NOMO-1 treated with dmso at 0.1 percent for 144 hours (cell line): ENCODE measurements at regions not wholly inside any gene's neighbourhood (a gene's known extent, or its start where the extent isn't known, plus 50 kb on each side); places are given as distances from the start of the nearest gene placed in this dataset.

ENCODE experiments used
- DNase-seq: peaks from one replicate; lab custom pipeline; 2025; ENCODE audit not compliant: unreplicated experiment; lab: John Stamatoyannopoulos, UW

DNA sequence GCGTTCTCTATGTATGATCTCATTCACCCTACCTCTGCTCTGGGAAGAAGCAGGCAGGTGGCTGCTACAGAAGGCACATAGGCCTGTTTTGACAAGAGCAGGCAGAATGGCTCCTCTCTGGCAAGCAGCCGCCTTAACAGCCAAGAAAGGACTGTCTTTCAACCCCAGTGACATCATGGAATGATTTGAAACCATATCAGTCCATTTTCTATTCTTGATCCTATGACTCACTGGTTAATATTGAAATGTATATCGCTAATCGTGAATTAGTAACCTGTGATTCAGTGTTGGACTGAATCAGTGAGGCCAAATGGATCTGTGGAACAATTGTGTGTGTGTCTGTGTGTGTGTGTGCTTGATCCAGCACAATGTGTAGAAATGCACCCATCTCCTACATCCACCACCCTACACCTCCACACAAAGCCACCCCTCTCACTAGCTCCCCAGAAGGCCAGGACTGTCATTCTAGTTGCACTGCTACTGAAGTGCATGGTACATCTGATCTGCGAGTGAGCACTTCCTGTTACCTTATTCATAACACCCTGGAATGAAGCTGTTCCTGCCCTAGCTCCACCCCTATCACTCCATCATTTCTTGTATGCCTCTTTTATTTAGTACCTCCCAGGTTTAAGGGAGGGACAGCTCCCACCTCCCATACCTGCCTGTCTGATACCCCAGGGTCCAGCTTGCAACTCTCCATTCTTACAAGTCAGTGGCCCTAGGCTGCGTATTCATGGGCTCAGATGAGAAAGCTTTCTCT, 460.0 kb downstream of the FOXO1 start:
- DNase-seq = no peak

DNA sequence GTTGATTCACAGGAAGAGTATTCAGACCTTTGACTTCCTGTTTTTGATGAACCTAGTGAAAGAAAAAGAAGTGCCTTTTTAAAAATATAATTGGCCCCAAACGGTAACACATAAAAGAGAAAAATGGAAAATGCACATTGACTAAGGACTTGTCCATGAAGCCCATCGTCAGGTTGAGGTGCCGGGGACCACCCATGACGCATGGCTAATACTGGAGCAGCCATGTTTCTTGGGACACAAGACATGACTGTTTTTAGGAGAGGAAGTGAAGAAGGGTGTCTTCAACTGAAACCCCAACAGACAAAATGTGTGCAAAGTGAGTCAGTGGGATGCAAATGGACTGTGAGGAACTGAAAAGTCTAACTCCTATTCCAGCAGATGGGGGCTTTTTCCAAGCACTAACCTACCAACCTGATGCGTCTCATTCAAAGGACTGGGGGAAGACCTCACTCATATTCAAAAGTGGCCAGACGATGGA, 459.4 kb downstream of the FOXO1 start:
- DNase-seq = no peak

- no peak for DNase-seq
Observed at GRCh38 chr13:40208517-40208916, 457.9 kb downstream of the FOXO1 start.

DNA sequence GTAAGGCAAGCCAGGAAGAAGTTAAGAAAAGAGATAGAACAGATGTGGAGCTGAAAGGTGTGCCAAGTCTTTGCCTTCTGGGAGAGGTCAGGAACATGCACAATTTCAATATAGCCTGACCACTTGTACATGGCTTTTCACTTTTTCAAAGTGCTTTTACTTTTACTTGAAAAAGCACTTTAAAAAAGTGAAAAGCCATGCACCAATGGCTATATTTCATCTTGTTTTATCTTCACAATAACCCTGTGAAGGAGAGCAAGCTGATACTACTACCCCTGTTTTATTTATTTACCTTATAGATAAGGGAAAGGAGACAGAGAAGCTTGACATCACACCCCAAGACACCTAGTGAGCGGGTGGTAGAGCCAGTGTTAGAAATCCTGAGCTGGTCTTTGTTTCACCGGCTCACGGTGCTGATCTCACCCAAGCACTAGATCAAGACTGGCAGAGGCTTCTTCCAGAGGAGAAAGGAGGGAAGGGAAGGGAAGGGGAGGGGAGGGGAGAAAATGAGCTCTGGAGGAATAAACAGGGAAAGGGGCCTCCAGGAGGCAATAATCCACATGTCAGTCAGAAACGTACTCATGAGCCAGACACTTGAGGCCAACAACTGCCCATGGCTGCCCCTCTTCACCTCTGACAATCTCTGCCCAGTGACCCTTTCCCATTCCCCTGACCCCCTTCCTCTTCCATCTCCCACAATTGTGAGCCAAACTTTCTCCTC, 455.4 kb downstream of the FOXO1 start:
- DNase-seq = no peak

- DNase-seq = no peak
Observed at GRCh38 chr13:40211586-40211968, 454.9 kb downstream of the FOXO1 start.

GRCh38 chr13:40213779-40214178, 452.7 kb downstream of the FOXO1 start:
- no peak for DNase-seq

DNA sequence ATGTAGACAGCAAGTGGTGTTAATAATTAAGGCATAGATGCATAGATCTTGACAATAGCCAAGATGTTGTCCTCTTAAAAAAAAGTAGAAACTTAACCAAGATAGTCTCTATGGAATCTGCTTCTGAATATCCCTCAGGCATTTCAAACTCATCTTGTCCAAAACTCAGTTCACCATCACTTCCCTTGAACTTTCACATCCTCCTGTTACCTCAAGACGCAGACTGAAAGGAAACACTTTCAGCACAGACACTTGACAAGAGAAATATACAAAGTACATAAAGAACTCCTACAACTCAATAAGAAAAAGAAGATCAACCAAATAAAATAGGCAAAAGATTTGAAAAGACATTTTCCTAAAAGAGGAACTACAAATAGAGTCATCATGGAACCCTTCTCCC, 451.1 kb downstream of the FOXO1 start:
- no peak for DNase-seq

DNA sequence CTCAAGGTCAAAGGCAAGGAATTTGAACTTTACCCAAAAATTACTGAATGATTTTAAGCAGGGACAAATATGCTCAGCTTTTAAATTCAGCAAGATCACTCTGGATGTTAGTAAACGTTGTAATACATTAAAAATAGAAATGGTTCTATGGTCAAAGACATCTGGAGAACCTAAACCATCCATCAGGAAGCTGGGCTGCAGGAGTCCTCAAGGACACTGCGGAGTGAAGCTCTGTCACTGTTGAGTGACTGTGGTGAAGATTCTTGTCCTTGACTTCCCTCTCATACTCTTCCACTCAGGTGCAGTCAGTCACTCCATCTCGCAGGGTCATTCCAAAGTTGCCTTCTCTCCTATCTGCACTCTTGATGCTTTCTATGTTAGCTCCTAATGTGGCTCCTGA, 450.7 kb downstream of the FOXO1 start:
- DNase-seq = no peak

- DNase-seq = no peak
Observed at GRCh38 chr13:40217675-40218074, 448.8 kb downstream of the FOXO1 start.

GRCh38 chr13:40220299-40220935, 446.0 kb downstream of the FOXO1 start:
- no peak for DNase-seq

GRCh38 chr13:40221131-40221459, 445.3 kb downstream of the FOXO1 start:
- no peak for DNase-seq

DNA sequence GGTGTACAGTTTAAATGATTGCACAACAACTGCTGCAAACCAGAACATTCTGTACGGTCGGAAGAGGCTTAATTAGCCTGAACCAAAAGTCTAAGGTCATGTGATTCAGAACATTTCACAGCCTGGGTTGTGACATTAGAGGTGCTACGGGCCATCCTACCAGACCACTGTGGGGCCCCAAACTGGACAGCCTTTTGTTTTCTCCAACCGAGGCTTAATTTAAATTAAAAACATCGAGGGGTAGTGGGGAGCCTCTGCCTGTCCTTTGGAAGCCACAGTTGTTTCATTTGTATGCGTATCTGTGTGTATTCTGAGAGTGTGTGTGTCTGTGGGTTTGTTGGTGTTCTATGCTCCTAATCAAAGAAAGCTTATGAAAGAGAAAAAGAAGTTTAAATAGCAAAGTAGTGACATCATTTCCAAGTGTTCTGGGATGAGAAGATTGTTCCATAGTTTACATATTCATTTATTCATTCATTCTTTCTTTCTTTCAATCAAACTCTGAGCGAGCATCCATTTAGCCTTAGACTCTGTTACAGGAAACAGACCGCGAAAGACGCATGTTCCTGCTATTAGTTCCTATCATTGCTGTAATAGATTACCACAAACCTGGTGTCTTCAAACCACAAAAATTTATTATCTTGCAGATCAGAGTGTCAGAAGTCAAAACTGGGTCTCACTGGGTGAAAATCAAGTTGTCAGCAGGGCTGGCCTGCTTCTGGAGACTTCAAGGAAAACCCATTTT, 444.8 kb downstream of the FOXO1 start:
- peak; percentile 40 for DNase-seq

DNA sequence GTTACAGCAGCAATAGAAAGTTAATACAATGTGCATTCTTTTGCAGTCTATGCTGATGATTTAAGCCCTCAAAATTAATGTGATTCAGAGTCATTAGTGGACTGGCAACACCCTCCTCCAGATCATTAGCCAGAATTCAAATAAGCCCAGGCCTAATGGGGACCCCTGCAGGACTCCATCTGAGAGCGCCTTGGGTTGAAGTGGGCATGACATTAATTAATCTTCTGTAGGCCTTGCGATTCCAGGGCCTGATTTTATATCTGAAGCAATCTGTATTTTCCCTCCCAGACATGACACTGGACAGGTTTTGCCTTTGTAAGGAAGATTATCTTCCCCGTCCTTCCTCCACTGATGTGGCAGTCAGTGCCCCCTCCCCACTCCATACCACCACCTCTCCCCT, 442.9 kb downstream of the FOXO1 start:
- no peak for DNase-seq

DNA sequence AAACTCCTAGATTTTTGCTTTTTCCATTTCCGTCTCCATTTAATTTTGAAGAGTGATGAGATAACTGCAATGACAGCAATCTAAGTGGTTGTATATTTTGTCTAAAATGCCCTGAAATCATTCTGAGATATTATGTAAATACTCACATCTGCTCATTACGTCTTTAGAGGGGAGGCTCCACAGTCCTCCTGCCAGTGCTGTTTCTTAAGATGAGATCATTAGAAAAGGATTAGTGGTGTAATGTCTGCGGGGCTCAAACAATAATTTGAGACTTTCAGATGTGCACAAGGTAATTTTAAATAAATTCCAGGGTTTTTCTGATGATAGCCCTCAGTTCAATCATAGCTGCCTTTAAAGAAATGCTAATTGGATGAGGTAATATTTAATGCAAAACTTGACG, 437.9 kb downstream of the FOXO1 start:
- no peak for DNase-seq

- DNase-seq = no peak
Observed at GRCh38 chr13:40228990-40229389, 437.5 kb downstream of the FOXO1 start.

DNA sequence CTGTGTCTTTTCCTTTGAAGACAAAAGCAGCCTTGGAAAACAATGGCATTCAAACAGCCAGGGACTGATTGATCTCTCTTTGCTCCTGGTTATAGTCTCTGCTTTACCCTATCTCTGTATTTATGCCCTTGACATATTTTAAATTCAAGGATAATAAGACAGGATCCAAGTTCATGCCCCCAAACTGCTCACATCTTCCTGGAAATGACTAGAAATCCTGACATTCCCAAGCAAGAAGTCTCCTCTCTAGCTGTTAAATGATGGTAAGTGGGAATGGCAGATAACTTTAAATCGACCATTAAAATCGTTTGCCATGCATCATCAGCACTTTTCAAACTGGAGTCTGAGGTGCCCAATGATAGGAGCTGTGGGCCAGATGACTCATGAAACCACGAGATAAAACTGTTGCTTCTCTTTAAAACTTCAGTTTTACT, 435.6 kb downstream of the FOXO1 start:
- no peak for DNase-seq

DNA sequence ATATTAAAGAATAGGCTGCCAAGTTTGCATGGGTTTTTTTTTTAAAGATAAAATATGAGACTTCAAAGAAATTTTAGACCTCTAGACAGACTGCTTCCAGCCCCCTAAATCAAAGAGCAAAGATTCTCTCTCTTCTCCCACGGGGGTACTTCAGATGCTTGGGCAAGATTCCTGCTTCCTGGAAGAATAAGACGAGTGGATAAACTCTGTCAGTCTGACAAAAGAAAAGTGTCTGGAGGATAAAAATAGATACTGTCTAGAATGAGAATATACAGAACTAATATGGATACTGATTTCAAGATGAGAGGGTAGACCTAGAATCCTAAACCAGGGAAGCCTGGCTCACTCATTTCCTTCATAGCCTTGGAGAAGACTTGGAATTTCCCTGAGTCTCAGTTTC, 435.1 kb downstream of the FOXO1 start:
- no peak for DNase-seq

DNA sequence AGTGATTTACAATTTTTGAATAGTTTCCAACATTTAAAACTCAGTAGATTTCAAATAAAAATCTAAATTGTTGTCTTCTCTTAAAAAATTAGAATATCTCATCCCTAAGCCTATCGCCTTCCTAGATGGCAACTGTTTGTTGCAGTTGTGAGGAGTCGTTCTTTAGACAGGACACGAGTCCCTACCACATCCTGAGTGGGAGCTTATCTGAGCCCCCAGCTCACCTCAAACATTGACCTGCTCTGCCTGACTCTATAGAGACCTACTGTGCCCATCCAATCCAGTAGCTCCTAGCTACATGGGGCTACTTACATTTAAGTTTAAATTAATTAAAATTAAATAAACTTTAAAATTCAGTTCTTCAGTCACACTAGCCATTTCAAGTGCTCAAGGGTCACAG, 434.7 kb downstream of the FOXO1 start:
- DNase-seq = no peak

DNA sequence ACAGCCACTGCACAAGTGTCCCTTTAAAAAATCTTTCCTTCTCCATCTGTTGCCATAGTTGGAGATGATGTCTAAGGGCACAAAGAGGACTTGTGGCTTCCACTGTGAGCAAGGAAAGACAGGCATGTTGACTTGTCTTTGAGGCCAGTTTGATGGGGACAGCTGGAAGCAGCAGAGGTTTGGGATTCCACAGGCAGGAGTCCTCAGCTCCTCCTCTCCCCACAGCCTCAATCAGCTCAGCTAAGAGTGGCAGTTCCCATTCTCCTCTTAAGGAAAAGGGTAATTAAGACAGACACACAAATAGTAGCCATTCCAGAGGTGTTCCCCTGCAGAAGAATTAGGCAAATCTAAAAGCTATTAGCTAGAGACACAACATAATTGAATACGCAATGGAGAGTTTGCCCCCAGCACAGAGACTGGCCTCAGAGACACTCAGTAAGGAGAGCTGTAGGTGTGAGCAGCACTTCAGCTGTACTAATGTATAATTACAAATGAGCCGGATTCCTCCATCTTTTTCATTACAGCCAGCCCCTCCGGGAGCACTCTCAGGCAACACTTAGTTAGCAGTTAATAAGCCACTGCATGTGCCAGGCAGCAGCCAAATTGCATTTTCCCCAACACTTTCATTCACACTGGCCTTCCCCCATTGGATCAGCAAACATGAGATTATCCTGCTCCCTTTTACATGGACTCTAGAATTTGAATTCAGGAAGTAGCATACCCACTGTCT, 434.0 kb downstream of the FOXO1 start:
- no peak for DNase-seq

DNA sequence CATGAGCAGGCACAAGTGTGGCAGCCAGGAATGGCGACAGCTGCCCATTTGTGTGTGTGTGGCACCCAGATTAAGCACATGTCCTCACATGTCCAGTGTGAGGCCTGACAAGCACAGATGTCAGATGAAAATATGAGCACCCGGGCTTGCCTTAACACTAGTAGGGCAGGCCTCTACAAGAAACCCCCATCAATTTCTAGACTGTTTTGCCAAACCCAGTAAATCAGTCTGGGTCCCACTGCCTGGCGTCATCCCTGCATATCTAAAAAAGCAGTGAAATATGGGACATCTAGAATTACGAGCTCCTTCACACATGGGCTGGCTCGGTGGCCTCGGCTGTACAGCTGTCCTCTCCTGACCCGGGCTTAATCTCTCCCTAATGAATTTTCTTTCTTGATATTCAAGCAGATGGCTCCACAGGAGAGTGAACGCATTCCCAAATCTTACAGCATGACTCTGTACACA, 432.7 kb downstream of the FOXO1 start:
- DNase-seq = no peak
